Kidney epithelial cell (primary cell): ENCODE measurements at regions not wholly inside any gene's neighbourhood (a gene's known extent, or its start where the extent isn't known, plus 50 kb on each side); places are given as distances from the start of the nearest gene placed in this dataset.
A peak's percentile ranks its signal among the peaks of the same experiment; 100 is the strongest.

Experiments
- DNase-seq: peaks from one replicate; pipeline ENCODE4 v3.0.0-alpha.2; 2010; ENCODE audit warnings: low read depth
- H3K27me3 ChIP-seq: 2 replicates; pipeline ENCODE4 v1.6.0; 2011; ENCODE audit warnings: low read length; ENCODE audit not compliant: control insufficient read depth, insufficient read depth
- H3K36me3 ChIP-seq: 2 replicates; pipeline ENCODE4 v1.5.1; 2011; ENCODE audit warnings: low read length; ENCODE audit not compliant: control insufficient read depth, insufficient read depth
- H3K4me3 ChIP-seq: 2 replicates; pipeline ENCODE4 v1.5.1; 2011; ENCODE audit warnings: low read depth, mild to moderate bottlenecking, control low read depth, low read length
- TF ChIP-seq, protein P1 (sequence below): IDR thresholded peaks from 2 replicates; pipeline ENCODE4 v1.5.1; 2011; ENCODE audit warnings: mild to moderate bottlenecking, moderate library complexity, low read length, control low read depth, inconsistent platforms; ENCODE audit not compliant: insufficient read depth, poor library complexity, severe bottlenecking

DNA sequence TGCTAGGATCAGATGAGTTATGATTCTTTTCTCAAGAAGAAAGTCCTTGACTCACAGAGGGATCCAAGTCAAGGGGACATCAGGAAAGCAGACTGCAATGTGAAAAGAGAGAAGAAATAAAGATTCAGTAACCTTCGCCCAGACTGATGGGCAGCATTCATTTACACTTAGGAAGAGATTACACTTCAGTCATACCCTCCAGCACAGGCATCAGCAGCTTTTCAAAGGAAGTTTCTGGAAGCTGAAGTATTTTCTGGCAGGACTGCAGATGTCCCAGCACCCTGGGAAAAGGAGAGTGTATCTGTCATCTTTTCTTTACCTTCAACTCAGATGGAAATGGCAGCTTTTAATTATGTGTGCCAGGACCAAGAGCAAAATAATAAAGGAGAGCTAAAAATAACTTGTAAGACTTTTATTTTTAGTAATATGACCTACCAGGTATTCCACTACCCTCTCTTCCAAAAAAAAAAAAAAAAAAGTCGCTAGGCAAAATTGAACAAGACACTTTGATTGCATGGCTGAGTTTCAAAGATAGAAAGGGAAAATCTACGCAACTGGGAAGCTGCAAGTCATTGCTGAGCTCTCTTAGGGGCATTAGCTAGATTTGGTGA lies 712.1 kb downstream of the EPM2A start:
- TF ChIP-seq, protein P1, sequence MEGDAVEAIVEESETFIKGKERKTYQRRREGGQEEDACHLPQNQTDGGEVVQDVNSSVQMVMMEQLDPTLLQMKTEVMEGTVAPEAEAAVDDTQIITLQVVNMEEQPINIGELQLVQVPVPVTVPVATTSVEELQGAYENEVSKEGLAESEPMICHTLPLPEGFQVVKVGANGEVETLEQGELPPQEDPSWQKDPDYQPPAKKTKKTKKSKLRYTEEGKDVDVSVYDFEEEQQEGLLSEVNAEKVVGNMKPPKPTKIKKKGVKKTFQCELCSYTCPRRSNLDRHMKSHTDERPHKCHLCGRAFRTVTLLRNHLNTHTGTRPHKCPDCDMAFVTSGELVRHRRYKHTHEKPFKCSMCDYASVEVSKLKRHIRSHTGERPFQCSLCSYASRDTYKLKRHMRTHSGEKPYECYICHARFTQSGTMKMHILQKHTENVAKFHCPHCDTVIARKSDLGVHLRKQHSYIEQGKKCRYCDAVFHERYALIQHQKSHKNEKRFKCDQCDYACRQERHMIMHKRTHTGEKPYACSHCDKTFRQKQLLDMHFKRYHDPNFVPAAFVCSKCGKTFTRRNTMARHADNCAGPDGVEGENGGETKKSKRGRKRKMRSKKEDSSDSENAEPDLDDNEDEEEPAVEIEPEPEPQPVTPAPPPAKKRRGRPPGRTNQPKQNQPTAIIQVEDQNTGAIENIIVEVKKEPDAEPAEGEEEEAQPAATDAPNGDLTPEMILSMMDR = no peak
- H3K27me3 ChIP-seq = no peaks in the 10 kb centered on the region
- no peak for DNase-seq
- H3K4me3 ChIP-seq = no peak overlapping the region
- H3K36me3 ChIP-seq = no peaks in the 10 kb centered on the region

DNA sequence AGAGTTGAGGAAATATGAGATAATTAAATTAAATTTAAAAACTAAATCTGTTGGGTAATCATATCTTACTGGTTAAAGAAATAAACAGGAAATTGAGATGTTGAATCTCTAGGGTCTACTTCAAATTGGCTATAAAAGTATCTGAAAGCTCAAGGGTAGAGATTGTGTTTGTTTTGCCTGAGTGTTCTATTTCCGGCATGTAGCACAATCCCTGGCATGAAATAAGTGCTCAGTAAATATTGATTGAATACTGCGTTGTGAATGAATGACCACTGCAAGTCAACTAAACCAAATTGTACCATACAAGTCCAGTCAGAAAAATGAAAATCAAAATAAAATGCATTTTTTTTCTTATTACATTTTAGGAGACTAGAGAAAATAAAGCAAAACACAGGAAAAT lies 709.8 kb downstream of the EPM2A start:
- no peak for DNase-seq
- no peaks in the 10 kb centered on the region for H3K27me3 ChIP-seq
- H3K36me3 ChIP-seq = no peaks in the 10 kb centered on the region
- TF ChIP-seq, protein P1 = no peak
- H3K4me3 ChIP-seq = no peak overlapping the region

DNA sequence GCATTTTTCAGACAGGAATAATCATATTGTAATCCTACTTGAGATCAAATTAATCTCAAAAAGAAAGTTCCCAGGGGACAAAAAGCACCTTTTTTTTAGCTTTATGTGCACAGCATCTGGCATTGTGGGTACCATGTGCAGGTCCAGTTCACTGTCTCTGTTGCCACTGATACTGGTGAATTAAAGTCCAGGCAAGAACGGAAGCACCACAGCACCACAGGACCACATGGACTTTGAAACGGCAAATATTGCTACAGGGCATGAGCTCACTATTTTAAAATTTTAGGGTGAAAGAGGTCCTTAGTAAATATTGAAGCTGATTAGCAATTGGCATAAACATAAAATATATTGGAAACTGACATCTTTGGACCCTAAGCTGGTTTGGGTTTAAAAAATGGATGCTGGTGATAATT lies 709.0 kb downstream of the EPM2A start:
- TF ChIP-seq, protein P1 = no peak
- H3K4me3 ChIP-seq = no peak overlapping the region
- H3K27me3 ChIP-seq = no peaks in the 10 kb centered on the region
- no peaks in the 10 kb centered on the region for H3K36me3 ChIP-seq
- DNase-seq = no peak

DNA sequence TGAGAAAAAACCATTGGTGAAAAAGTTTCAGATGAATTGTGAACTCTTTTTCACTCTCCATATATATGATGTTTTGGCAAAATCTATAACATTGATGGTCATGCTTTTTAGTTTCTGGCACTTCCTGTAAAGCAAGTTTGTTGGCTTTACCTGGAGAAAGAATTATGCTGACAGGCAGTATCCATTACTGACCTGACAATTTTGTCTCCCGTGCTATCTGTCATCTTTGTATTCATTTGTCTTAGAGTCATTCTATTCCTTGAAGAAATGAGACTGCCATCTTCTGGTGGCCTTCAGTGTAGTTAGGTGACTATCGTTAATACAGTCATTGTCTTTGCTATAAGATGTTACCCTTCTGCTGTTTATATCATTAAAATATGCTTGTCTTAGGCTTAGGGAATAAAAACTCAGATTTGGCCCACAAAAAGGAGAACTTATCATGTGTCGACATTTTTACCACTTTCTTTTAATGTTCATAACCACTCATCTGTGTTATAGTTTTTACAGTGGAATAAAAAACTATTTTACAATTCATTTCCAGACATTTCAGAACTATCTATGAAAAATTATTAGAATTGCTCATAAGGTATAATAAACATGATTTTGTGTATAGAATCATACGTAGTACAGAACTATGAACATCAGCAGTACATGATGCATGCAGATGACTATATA lies 707.0 kb downstream of the EPM2A start:
- no peak for DNase-seq
- Histone ChIP-seq H3K4me3 (no peak overlapping the region), H3K27me3 (no peaks in the 10 kb centered on the region), H3K36me3 (no peaks in the 10 kb centered on the region)
- TF ChIP-seq, protein P1 = peak; percentile 61

DNA sequence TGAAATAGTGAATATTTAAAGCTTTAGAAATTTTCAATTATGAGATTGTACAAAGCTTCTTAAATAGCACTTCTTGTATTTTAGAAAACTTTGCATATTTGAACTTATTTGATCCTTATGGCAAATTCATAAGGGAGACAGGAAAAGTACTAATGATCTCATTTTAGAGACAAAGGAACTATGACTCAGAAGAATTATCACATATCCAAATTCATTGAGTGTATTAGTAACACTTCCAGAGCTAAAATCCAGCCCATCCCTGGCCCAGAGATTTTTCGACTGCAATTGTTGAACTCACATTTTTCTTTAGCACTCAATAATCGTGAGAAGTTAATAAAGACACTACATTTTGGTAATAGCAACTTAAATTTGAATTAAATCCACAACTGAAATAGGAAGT lies 704.3 kb downstream of the EPM2A start:
- TF ChIP-seq, protein P1 = no peak
- no peaks in the 10 kb centered on the region for H3K27me3 ChIP-seq
- no peak for DNase-seq
- H3K36me3 ChIP-seq = no peaks in the 10 kb centered on the region
- no peak overlapping the region for H3K4me3 ChIP-seq

DNA sequence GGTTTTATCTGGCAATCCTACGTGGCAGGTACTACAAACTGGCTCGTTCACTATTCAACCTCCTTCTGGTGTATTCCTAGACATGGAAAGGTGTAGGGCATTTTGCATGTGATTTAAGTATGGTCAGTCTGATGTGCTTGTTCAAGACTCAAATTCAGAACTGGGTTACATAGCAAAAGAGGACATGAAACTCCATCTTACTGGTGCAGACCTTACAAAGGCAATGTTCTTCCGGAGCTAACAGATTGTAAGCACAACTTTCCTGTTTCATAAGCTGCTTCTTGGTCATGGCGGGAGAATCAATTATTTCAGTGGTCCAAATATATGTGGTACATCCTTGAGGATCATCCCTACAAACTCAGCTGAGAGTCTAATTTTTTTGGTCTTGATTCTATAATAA lies 703.4 kb downstream of the EPM2A start:
- Histone ChIP-seq H3K36me3 (no peaks in the 10 kb centered on the region), H3K27me3 (no peaks in the 10 kb centered on the region), H3K4me3 (no peak overlapping the region)
- DNase-seq = no peak
- TF ChIP-seq, protein P1 = no peak
